ENCODE measurements at regions not wholly inside any gene's neighbourhood (a gene's known extent, or its start where the extent isn't known, plus 50 kb on each side); places are given as distances from the start of the nearest gene placed in this dataset.
A peak's percentile ranks its signal among the peaks of the same experiment; 100 is the strongest.

DNA sequence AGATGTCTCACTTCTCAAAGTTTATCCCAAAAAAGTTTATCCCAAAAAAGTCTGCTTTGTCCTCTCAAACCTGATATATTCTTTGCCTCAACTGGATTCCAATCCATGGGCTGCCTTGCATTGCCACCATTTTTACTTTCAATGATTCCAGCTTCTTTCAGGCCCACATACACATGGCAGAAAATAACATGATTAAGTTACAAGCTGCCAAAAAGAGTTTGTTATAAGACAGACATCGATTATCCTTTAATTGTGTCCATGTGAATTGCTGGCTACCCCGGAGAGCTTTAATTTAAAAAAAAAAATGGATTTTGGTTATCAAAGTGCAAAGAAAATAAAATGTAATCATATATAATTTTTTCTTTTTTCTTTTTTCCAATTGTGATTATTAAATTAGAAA, 819.6 kb upstream of the SORCS1 start:
- Histone ChIP-seq H3F3A (ENCODE audit: low read length, unreplicated experiment) (no peaks in the 10 kb centered on the region), H3K4me1 (ENCODE audit: insufficient read depth, low read length) (no peaks in the 10 kb centered on the region), H3K27ac (ENCODE audit: low read length) (no peak overlapping the region), H3K27me3 (ENCODE audit: low read length) (no peaks in the 10 kb centered on the region), H4K20me1 (ENCODE audit: low read length) (no peaks in the 10 kb centered on the region), H3K9me3 (ENCODE audit: low read length) (no peaks in the 10 kb centered on the region), H2AFZ (ENCODE audit: low read length) (no peak overlapping the region), H3K36me3 (ENCODE audit: low read depth, low read length) (no peaks in the 10 kb centered on the region), H3K9ac (ENCODE audit: low read length) (no peak overlapping the region), H3K4me3 (ENCODE audit: low read length) (no peak overlapping the region), H3K9me2 (replicated peaks; ENCODE audit: low read length) (no peaks in the 10 kb centered on the region), H3K79me2 (ENCODE audit: low read length) (no peaks in the 10 kb centered on the region), H3K4me2 (ENCODE audit: low read length) (no peak overlapping the region)
- intact Hi-C loops (cut with micrococcal nuclease), result no loop called here
- TF ChIP-seq EZH2 (IDR thresholded peaks at IDR 0.05; ENCODE audit: low read length, unreplicated experiment) (no peak), EZH2phosphoT487 (IDR thresholded peaks at IDR 0.05; ENCODE audit: borderline replicate concordance, low read length) (no peak)
- TF ChIP-seq, protein P1, sequence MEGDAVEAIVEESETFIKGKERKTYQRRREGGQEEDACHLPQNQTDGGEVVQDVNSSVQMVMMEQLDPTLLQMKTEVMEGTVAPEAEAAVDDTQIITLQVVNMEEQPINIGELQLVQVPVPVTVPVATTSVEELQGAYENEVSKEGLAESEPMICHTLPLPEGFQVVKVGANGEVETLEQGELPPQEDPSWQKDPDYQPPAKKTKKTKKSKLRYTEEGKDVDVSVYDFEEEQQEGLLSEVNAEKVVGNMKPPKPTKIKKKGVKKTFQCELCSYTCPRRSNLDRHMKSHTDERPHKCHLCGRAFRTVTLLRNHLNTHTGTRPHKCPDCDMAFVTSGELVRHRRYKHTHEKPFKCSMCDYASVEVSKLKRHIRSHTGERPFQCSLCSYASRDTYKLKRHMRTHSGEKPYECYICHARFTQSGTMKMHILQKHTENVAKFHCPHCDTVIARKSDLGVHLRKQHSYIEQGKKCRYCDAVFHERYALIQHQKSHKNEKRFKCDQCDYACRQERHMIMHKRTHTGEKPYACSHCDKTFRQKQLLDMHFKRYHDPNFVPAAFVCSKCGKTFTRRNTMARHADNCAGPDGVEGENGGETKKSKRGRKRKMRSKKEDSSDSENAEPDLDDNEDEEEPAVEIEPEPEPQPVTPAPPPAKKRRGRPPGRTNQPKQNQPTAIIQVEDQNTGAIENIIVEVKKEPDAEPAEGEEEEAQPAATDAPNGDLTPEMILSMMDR (conservative IDR thresholded peaks at IDR 0.05; ENCODE audit: low read depth, low read length), result no peak
- CTCF ChIA-PET, result no interaction called here
- POLR2A ChIA-PET (ENCODE audit: unreplicated experiment), result no interaction called here
- no TSS peak for BruUV-seq (replicated peaks)
- ATAC-seq (no peak), DNase-seq (no peak)

DNA sequence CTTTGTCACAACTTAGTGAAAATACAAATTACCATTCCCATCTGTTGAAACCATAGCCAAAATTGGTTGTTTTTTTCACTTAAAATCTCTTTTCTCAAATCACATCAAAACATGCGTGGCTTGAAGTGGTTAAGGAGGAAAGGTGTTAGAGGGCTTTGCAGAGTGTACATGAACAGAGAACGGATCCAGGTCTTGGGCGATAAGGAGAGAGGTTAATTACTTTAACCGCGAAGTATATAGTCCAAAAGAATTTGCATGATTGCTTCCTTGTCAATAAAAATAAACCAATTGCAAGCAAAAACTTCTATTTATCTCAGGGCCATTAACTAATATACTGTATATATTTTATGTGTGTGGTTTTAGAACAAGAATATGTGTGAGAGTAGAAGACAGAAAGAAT, 813.9 kb upstream of the SORCS1 start:
- ATAC-seq (no peak), DNase-seq (no peak)
- intact Hi-C loops (cut with micrococcal nuclease), result no loop called here
- H3K27ac ChIP-seq (ENCODE audit: low read length), result no peak overlapping the region
- H2AFZ ChIP-seq (ENCODE audit: low read length), result no peak overlapping the region
- no peaks in the 10 kb centered on the region for H3F3A ChIP-seq (ENCODE audit: low read length, unreplicated experiment)
- no TSS peak for BruUV-seq (replicated peaks)
- no peak overlapping the region for H3K4me3 ChIP-seq (ENCODE audit: low read length)
- H3K79me2 ChIP-seq (ENCODE audit: low read length), result no peaks in the 10 kb centered on the region
- H3K9me3 ChIP-seq (ENCODE audit: low read length), result no peaks in the 10 kb centered on the region
- H3K9ac ChIP-seq (ENCODE audit: low read length), result no peak overlapping the region
- POLR2A ChIA-PET (ENCODE audit: unreplicated experiment), result no interaction called here
- H3K27me3 ChIP-seq (ENCODE audit: low read length), result no peaks in the 10 kb centered on the region
- no peaks in the 10 kb centered on the region for H4K20me1 ChIP-seq (ENCODE audit: low read length)
- H3K4me2 ChIP-seq (ENCODE audit: low read length), result no peak overlapping the region
- TF ChIP-seq, protein P1 (conservative IDR thresholded peaks at IDR 0.05; ENCODE audit: low read depth, low read length), result no peak
- TF ChIP-seq EZH2phosphoT487 (IDR thresholded peaks at IDR 0.05; ENCODE audit: borderline replicate concordance, low read length), result no peak
- no peak for TF ChIP-seq EZH2 (IDR thresholded peaks at IDR 0.05; ENCODE audit: low read length, unreplicated experiment)
- H3K9me2 ChIP-seq (replicated peaks; ENCODE audit: low read length), result no peaks in the 10 kb centered on the region
- no peaks in the 10 kb centered on the region for H3K4me1 ChIP-seq (ENCODE audit: insufficient read depth, low read length)
- H3K36me3 ChIP-seq (ENCODE audit: low read depth, low read length), result no peaks in the 10 kb centered on the region
- CTCF ChIA-PET, result no interaction called here

DNA sequence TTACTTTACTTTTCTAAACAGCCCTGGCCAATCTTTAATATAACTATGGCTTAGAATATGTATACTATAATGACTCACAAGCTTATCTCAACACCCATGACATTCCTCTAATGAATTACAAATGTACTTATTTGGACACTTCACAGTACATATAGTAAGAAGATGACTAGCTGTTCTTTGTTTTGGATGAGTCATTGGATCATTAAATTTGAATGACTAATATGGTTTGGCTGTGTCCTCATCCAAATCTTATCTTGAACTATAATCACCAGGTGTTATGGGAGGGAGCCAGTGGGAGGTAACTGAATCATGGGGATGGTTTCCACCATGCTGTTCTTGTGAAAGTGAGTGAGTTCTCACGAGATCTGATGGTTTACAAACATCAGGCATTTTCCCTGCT, 807.5 kb upstream of the SORCS1 start:
- Histone ChIP-seq H3K9ac (ENCODE audit: low read length) (peak overlapping the region; percentile 80), H3K36me3 (ENCODE audit: low read depth, low read length) (no peaks in the 10 kb centered on the region), H3K4me1 (ENCODE audit: insufficient read depth, low read length) (peaks cover 34% of the 10 kb centered on the region), H2AFZ (ENCODE audit: low read length) (0 out of 2 replicates have a peak overlapping the region, but pooled peaks have one; percentile 4), H3K79me2 (ENCODE audit: low read length) (no peaks in the 10 kb centered on the region), H3K9me2 (replicated peaks; ENCODE audit: low read length) (no peaks in the 10 kb centered on the region), H3K4me2 (ENCODE audit: low read length) (no peak overlapping the region), H4K20me1 (ENCODE audit: low read length) (no peaks in the 10 kb centered on the region), H3K27me3 (ENCODE audit: low read length) (no peaks in the 10 kb centered on the region), H3F3A (ENCODE audit: low read length, unreplicated experiment) (peaks cover 23% of the 10 kb centered on the region), H3K4me3 (ENCODE audit: low read length) (no peak overlapping the region), H3K9me3 (ENCODE audit: low read length) (no peaks in the 10 kb centered on the region), H3K27ac (ENCODE audit: low read length) (peak overlapping the region; percentile 99)
- no peak for TF ChIP-seq EZH2phosphoT487 (IDR thresholded peaks at IDR 0.05; ENCODE audit: borderline replicate concordance, low read length)
- TF ChIP-seq, protein P1 (conservative IDR thresholded peaks at IDR 0.05; ENCODE audit: low read depth, low read length), result no peak
- TF ChIP-seq EZH2 (IDR thresholded peaks at IDR 0.05; ENCODE audit: low read length, unreplicated experiment), result no peak
- peak; percentile 93 for DNase-seq
- ATAC-seq, result peak; percentile 82
- intact Hi-C loops (cut with micrococcal nuclease), result loop anchor here (5.0 kb wide), 2 partner anchors 90 to 215 kb away; no protein-coding TSS in a partner anchor
- CTCF ChIA-PET, result no interaction called here
- BruUV-seq (replicated peaks), result no TSS peak
- POLR2A ChIA-PET (ENCODE audit: unreplicated experiment), result interaction anchor here (0.7 kb wide), 1 partner anchor 98 kb away, joined by 4 read pairs; no protein-coding TSS in a partner anchor
